ENCODE measurements at regions not wholly inside any gene's neighbourhood (a gene's known extent, or its start where the extent isn't known, plus 50 kb on each side); places are given as distances from the start of the nearest gene placed in this dataset.

DNA sequence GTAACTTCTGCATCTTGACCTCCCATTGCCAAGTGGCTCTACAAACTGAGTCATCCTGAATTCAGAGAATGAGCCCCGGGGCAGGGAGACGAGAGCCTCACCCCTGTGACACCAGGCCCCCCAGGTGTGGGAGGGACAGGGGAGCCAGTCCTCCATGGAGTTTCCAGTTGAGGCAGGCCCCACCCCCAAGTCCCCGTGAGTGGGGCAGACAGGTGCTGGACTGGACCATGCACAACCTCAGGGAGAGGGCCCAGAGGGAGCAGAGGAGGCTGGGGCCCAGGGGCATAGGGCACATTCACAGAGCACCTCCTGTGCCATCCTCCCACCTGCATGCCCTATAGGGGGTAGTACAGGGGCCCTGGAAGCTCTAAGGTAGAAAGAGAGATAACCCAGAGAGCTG is 180.8 kb downstream of the BRD1 start:
- TF ChIP-seq, protein P1, sequence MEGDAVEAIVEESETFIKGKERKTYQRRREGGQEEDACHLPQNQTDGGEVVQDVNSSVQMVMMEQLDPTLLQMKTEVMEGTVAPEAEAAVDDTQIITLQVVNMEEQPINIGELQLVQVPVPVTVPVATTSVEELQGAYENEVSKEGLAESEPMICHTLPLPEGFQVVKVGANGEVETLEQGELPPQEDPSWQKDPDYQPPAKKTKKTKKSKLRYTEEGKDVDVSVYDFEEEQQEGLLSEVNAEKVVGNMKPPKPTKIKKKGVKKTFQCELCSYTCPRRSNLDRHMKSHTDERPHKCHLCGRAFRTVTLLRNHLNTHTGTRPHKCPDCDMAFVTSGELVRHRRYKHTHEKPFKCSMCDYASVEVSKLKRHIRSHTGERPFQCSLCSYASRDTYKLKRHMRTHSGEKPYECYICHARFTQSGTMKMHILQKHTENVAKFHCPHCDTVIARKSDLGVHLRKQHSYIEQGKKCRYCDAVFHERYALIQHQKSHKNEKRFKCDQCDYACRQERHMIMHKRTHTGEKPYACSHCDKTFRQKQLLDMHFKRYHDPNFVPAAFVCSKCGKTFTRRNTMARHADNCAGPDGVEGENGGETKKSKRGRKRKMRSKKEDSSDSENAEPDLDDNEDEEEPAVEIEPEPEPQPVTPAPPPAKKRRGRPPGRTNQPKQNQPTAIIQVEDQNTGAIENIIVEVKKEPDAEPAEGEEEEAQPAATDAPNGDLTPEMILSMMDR (conservative IDR thresholded peaks at IDR 0.05): no peak

GRCh38 chr22:49645791-49646550 is 181.7 kb downstream of the BRD1 start:
- H3K27ac ChIP-seq: no peak overlapping the region
- TF ChIP-seq, protein P1 (conservative IDR thresholded peaks at IDR 0.05): no peak

More for the DNA sequence above, 180.8 kb downstream of the BRD1 start:
- H3K27ac ChIP-seq: no peak overlapping the region

GRCh38 chr22:49645257-49645656 is 182.4 kb downstream of the BRD1 start:
- no peak overlapping the region for H3K27ac ChIP-seq
- TF ChIP-seq, protein P1 (conservative IDR thresholded peaks at IDR 0.05): no peak

DNA sequence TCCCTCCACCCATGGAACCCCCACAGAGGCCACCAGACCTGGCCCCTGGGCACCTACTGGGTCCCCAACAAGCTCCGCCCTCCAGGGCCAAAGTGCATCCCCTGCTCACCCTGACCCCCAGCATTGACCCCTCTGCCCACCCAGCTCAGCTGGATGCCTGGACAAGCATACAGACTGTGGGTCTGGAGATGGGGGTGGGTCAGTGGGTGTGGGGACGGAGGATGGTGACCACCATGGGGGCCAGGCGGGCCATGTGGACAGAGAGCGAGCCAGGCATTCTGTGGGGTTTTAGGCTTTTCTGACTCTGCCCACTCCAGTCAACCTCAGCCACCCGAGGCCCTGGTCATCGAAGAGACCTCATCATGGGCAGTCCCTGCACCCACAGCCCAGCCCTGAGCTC is 183.7 kb downstream of the BRD1 start:
- TF ChIP-seq, protein P1 (conservative IDR thresholded peaks at IDR 0.05): no peak
- no peak overlapping the region for H3K27ac ChIP-seq

- no peak overlapping the region for H3K27ac ChIP-seq
- TF ChIP-seq, protein P1 (conservative IDR thresholded peaks at IDR 0.05): no peak
Observed at GRCh38 chr22:49643466-49643865, 184.2 kb downstream of the BRD1 start.

- TF ChIP-seq, protein P1 (conservative IDR thresholded peaks at IDR 0.05): no peak
Observed at GRCh38 chr22:49642741-49643140, 184.9 kb downstream of the BRD1 start.

DNA sequence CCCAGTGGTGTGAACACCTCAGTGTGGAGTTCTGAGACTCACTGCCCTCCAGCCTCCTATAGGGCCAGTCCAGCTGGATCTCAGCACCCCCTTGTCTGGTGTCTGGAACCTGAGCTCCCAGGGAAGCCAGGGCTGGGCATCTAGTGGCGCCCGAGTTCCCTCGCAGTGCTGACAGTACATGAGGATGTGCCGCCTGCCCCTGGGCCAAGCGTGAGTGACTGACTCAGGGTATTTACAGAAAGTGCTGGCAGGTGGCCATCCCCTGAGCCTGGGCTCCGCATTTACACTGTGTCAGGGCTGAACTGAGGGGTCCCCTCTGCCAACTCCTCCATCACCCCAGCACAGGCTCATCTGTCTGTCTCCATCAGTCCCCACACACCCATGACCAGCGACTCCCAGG is 185.3 kb downstream of the BRD1 start:
- H3K27ac ChIP-seq: no peak overlapping the region
- TF ChIP-seq, protein P1 (conservative IDR thresholded peaks at IDR 0.05): no peak

More at GRCh38 chr22:49642741-49643140, 184.9 kb downstream of the BRD1 start:
- H3K27ac ChIP-seq: no peak overlapping the region

Measured in VCaP (cell line).